ENCODE measurements at regions not wholly inside any gene's neighbourhood (a gene's known extent, or its start where the extent isn't known, plus 50 kb on each side); places are given as distances from the start of the nearest gene placed in this dataset.

GRCh38 chr13:102945886-102946285, 100.1 kb downstream of the ERCC5 start (continued):
- TF ChIP-seq CREB5 (CRISPR knock-in tag; IDR thresholded peaks at IDR 0.05; ENCODE audit: low read depth) (no peak), ZNF70 (CRISPR knock-in tag; IDR thresholded peaks at IDR 0.05) (no peak), OSR1 (CRISPR knock-in tag; IDR thresholded peaks at IDR 0.05) (no peak), ARNTL (CRISPR knock-in tag; IDR thresholded peaks at IDR 0.05; ENCODE audit: borderline replicate concordance, low read depth) (no peak), SNAI2 (CRISPR knock-in tag; IDR thresholded peaks at IDR 0.05) (no peak), RARB (CRISPR knock-in tag; IDR thresholded peaks at IDR 0.05) (no peak), ZNF565 (CRISPR knock-in tag; conservative IDR thresholded peaks at IDR 0.05; ENCODE audit: low read depth) (no peak), BACH2 (CRISPR knock-in tag; IDR thresholded peaks at IDR 0.05; ENCODE audit: borderline replicate concordance) (no peak)

- no peak for ATAC-seq
- no peak for TF ChIP-seq CREB5 (CRISPR knock-in tag; IDR thresholded peaks at IDR 0.05; ENCODE audit: low read depth)
- no peak for TF ChIP-seq BACH2 (CRISPR knock-in tag; IDR thresholded peaks at IDR 0.05; ENCODE audit: borderline replicate concordance)
- no peak for TF ChIP-seq ISL1 (CRISPR knock-in tag; IDR thresholded peaks at IDR 0.05)
- no peak for TF ChIP-seq TCF4 (CRISPR knock-in tag; IDR thresholded peaks at IDR 0.05; ENCODE audit: borderline replicate concordance)
- no peak for TF ChIP-seq CSRNP3 (CRISPR knock-in tag; IDR thresholded peaks at IDR 0.05)
- TF ChIP-seq ZFP3 (CRISPR knock-in tag; IDR thresholded peaks at IDR 0.05) = no peak
- no peak for TF ChIP-seq ESRRG (CRISPR knock-in tag; IDR thresholded peaks at IDR 0.05)
- no peak for TF ChIP-seq ZFP30 (CRISPR knock-in tag; IDR thresholded peaks at IDR 0.05)
- no peak for TF ChIP-seq PATZ1 (CRISPR knock-in tag; IDR thresholded peaks at IDR 0.05; ENCODE audit: borderline replicate concordance)
- TF ChIP-seq ZC3H10 (CRISPR knock-in tag; IDR thresholded peaks at IDR 0.05) = no peak
- TF ChIP-seq OSR1 (CRISPR knock-in tag; IDR thresholded peaks at IDR 0.05) = no peak
- TF ChIP-seq ZNF8 (CRISPR knock-in tag; IDR thresholded peaks at IDR 0.05) = no peak
- TF ChIP-seq ZNF565 (CRISPR knock-in tag; conservative IDR thresholded peaks at IDR 0.05; ENCODE audit: low read depth) = no peak
- TF ChIP-seq POU6F1 (CRISPR knock-in tag; IDR thresholded peaks at IDR 0.05; ENCODE audit: borderline replicate concordance, low read depth) = no peak
- TF ChIP-seq TSHZ2 (CRISPR knock-in tag; IDR thresholded peaks at IDR 0.05) = no peak
- TF ChIP-seq ZNF70 (CRISPR knock-in tag; IDR thresholded peaks at IDR 0.05) = no peak
- no peak for TF ChIP-seq PPARA (CRISPR knock-in tag; IDR thresholded peaks at IDR 0.05; ENCODE audit: borderline replicate concordance)
- no peak for TF ChIP-seq CSDC2 (CRISPR knock-in tag; IDR thresholded peaks at IDR 0.05)
- TF ChIP-seq RARB (CRISPR knock-in tag; IDR thresholded peaks at IDR 0.05) = no peak
- no peak for TF ChIP-seq GLIS3 (CRISPR knock-in tag; IDR thresholded peaks at IDR 0.05)
These were observed 99.5 kb downstream of the ERCC5 start for GRCh38 chr13:102945324-102945815.

Measured in SK-N-SH treated with all-trans-retinoic acid at 6 μM for 48 hours (cell line).